Mammary epithelial cell (primary cell): ENCODE measurements at regions not wholly inside any gene's neighbourhood (a gene's known extent, or its start where the extent isn't known, plus 50 kb on each side); places are given as distances from the start of the nearest gene placed in this dataset.

Experiments used
- CTCF ChIP-seq, 2 donors: IDR thresholded peaks in 1 of 2; conservative IDR thresholded peaks in 1 of 2; 2 replicates each; pipeline ENCODE4 v1.5.1; 2011 to 2012; ENCODE audit warnings: inconsistent platforms in 2 of 2, low read length in 2 of 2, mild to moderate bottlenecking in 2 of 2, control low read depth in 1 of 2, low read depth in 1 of 2; ENCODE audit not compliant: insufficient read depth in 1 of 2; ENCODE audit errors: extremely low read depth in 1 of 2
- EZH2 ChIP-seq: IDR thresholded peaks from 2 replicates; pipeline ENCODE4 v1.6.1; 2012; ENCODE audit warnings: low read length, inconsistent platforms, borderline replicate concordance

GRCh38 chr6:144530118-144530517 lies 245.0 kb downstream of the UTRN start:
- no peak for TF ChIP-seq CTCF (conservative IDR thresholded peaks at IDR 0.05 in 1 of 2, IDR thresholded peaks at IDR 0.05 in 1 of 2; ENCODE audit: extremely low read depth in 1 of 2, insufficient read depth in 1 of 2, low read depth in 1 of 2, low read length in 2 of 2)
- TF ChIP-seq EZH2, result no peak
